ENCODE measurements at regions not wholly inside any gene's neighbourhood (a gene's known extent, or its start where the extent isn't known, plus 50 kb on each side); places are given as distances from the start of the nearest gene placed in this dataset.

- no peaks in the 10 kb centered on the region for H3K9me3 ChIP-seq (ENCODE audit: control insufficient read depth, low read depth, low read length)
- no peaks in the 10 kb centered on the region for H3K79me2 ChIP-seq (ENCODE audit: control insufficient read depth, insufficient read depth, low read length)
- H3K4me2 ChIP-seq (ENCODE audit: control insufficient read depth, extremely low read depth, insufficient read depth, low read depth, low read length): no peak overlapping the region
- no peak overlapping the region for H3K4me3 ChIP-seq (ENCODE audit: control insufficient read depth in 2 of 3, extremely low read depth in 1 of 3, insufficient read depth in 2 of 3, low read depth in 1 of 3, low read length in 3 of 3)
- H3K27ac ChIP-seq (ENCODE audit: control insufficient read depth, insufficient read depth, low read length): no peak overlapping the region
- dilution Hi-C loops (cut with MboI; ENCODE audit: extremely low pct_ligation_motif_present, low sequenced_read_pairs): no loop called here
- H4K20me1 ChIP-seq (ENCODE audit: control insufficient read depth, extremely low read depth, insufficient read depth, low read length): no peaks in the 10 kb centered on the region
- no peak overlapping the region for H2AFZ ChIP-seq (ENCODE audit: control insufficient read depth, low read length)
- no peak for TF ChIP-seq EZH2 (IDR thresholded peaks at IDR 0.05; ENCODE audit: low read length)
- no peak for TF ChIP-seq CTCF (optimal IDR thresholded peaks at IDR 0.05 in 1 of 3, IDR thresholded peaks at IDR 0.05 in 1 of 3, conservative IDR thresholded peaks at IDR 0.05 in 1 of 3; ENCODE audit: extremely low read depth in 1 of 3, insufficient read depth in 2 of 3, low read length in 3 of 3)
- H3K9ac ChIP-seq (ENCODE audit: control insufficient read depth, extremely low read depth, insufficient read depth, low read length): no peak overlapping the region
- no peaks in the 10 kb centered on the region for H3K4me1 ChIP-seq (ENCODE audit: control insufficient read depth, extremely low read depth, insufficient read depth, low read length)
- FAIRE-seq (no peak), DNase-seq (ENCODE audit: low read depth, low spot score) (no peak)
- H3K9me1 ChIP-seq (ENCODE audit: control insufficient read depth, extremely low read depth, insufficient read depth, low read length): no peaks in the 10 kb centered on the region
- no peaks in the 10 kb centered on the region for H3K36me3 ChIP-seq (ENCODE audit: control insufficient read depth in 2 of 2, extremely low read depth in 1 of 2, insufficient read depth in 2 of 2, low read length in 2 of 2)
- H3K27me3 ChIP-seq (ENCODE audit: control insufficient read depth, extremely low read depth, insufficient read depth, low read length): no peaks in the 10 kb centered on the region
Observed at GRCh38 chr2:184444623-184445223, 153.6 kb upstream of the ZNF804A start.

- no peak for FAIRE-seq
- Histone ChIP-seq H3K27me3 (ENCODE audit: control insufficient read depth, extremely low read depth, insufficient read depth, low read length) (no peaks in the 10 kb centered on the region), H3K9me3 (ENCODE audit: control insufficient read depth, low read depth, low read length) (no peaks in the 10 kb centered on the region), H3K79me2 (ENCODE audit: control insufficient read depth, insufficient read depth, low read length) (no peaks in the 10 kb centered on the region), H3K4me2 (ENCODE audit: control insufficient read depth, extremely low read depth, insufficient read depth, low read depth, low read length) (no peak overlapping the region), H3K9me1 (ENCODE audit: control insufficient read depth, extremely low read depth, insufficient read depth, low read length) (no peaks in the 10 kb centered on the region), H3K27ac (ENCODE audit: control insufficient read depth, insufficient read depth, low read length) (no peak overlapping the region), H3K36me3 (ENCODE audit: control insufficient read depth in 2 of 2, extremely low read depth in 1 of 2, insufficient read depth in 2 of 2, low read length in 2 of 2) (no peaks in the 10 kb centered on the region), H3K4me3 (ENCODE audit: control insufficient read depth in 2 of 3, extremely low read depth in 1 of 3, insufficient read depth in 2 of 3, low read depth in 1 of 3, low read length in 3 of 3) (no peak overlapping the region), H2AFZ (ENCODE audit: control insufficient read depth, low read length) (no peak overlapping the region), H4K20me1 (ENCODE audit: control insufficient read depth, extremely low read depth, insufficient read depth, low read length) (no peaks in the 10 kb centered on the region), H3K9ac (ENCODE audit: control insufficient read depth, extremely low read depth, insufficient read depth, low read length) (no peak overlapping the region), H3K4me1 (ENCODE audit: control insufficient read depth, extremely low read depth, insufficient read depth, low read length) (no peaks in the 10 kb centered on the region)
- no peak for TF ChIP-seq EZH2 (IDR thresholded peaks at IDR 0.05; ENCODE audit: low read length)
- no peak for TF ChIP-seq CTCF (optimal IDR thresholded peaks at IDR 0.05 in 1 of 3, IDR thresholded peaks at IDR 0.05 in 1 of 3, conservative IDR thresholded peaks at IDR 0.05 in 1 of 3; ENCODE audit: extremely low read depth in 1 of 3, insufficient read depth in 2 of 3, low read length in 3 of 3)
- DNase-seq (ENCODE audit: low read depth, low spot score): no peak
- dilution Hi-C loops (cut with MboI; ENCODE audit: extremely low pct_ligation_motif_present, low sequenced_read_pairs): no loop called here
Observed at GRCh38 chr2:184449760-184450159, 148.6 kb upstream of the ZNF804A start.

Data from keratinocyte (primary cell).